ENCODE measurements at regions not wholly inside any gene's neighbourhood (a gene's known extent, or its start where the extent isn't known, plus 50 kb on each side); places are given as distances from the start of the nearest gene placed in this dataset.

DNA sequence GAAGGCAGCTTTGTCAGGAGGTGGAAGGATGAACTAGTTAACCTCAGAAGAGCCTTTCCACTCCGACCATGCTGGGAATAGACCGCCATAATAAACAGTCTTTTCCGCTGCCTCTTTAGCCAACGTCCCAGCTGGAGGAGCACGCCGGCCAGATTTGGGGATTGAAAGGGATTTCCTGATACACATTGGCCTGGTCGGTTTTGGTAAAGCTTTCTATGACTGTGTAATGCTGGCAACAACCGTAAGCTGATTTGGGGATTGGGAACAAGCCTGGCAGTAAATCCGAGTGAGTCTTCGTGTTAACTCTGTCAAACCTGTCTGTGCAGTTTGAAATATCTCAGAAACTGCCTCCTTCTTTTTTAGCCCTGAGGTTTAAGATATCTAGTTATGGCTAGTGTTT is 87.0 kb downstream of the DAD1 start:
- Histone ChIP-seq H3K36me3 (replicated peaks in 1 of 2) (no peaks in the 10 kb centered on the region), H3K27ac (no peak overlapping the region), H3K4me1 (replicated peaks in 1 of 2) (no peaks in the 10 kb centered on the region), H3K27me3 (no peaks in the 10 kb centered on the region), H3K9me3 (replicated peaks in 1 of 3) (no peaks in the 10 kb centered on the region), H3K4me3 (no peak overlapping the region)
- 76 to 87% (median 80%) methylated on average over 8 to 10 of the region's 10 CpGs for WGBS, 4 donors
- no peak for DNase-seq
- intact Hi-C loops (cut with DNase I): no loop called here
- TF ChIP-seq, protein P1, sequence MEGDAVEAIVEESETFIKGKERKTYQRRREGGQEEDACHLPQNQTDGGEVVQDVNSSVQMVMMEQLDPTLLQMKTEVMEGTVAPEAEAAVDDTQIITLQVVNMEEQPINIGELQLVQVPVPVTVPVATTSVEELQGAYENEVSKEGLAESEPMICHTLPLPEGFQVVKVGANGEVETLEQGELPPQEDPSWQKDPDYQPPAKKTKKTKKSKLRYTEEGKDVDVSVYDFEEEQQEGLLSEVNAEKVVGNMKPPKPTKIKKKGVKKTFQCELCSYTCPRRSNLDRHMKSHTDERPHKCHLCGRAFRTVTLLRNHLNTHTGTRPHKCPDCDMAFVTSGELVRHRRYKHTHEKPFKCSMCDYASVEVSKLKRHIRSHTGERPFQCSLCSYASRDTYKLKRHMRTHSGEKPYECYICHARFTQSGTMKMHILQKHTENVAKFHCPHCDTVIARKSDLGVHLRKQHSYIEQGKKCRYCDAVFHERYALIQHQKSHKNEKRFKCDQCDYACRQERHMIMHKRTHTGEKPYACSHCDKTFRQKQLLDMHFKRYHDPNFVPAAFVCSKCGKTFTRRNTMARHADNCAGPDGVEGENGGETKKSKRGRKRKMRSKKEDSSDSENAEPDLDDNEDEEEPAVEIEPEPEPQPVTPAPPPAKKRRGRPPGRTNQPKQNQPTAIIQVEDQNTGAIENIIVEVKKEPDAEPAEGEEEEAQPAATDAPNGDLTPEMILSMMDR (IDR thresholded peaks at IDR 0.05): no peak
- no peak for TF ChIP-seq POLR2A (IDR thresholded peaks at IDR 0.05)

DNA sequence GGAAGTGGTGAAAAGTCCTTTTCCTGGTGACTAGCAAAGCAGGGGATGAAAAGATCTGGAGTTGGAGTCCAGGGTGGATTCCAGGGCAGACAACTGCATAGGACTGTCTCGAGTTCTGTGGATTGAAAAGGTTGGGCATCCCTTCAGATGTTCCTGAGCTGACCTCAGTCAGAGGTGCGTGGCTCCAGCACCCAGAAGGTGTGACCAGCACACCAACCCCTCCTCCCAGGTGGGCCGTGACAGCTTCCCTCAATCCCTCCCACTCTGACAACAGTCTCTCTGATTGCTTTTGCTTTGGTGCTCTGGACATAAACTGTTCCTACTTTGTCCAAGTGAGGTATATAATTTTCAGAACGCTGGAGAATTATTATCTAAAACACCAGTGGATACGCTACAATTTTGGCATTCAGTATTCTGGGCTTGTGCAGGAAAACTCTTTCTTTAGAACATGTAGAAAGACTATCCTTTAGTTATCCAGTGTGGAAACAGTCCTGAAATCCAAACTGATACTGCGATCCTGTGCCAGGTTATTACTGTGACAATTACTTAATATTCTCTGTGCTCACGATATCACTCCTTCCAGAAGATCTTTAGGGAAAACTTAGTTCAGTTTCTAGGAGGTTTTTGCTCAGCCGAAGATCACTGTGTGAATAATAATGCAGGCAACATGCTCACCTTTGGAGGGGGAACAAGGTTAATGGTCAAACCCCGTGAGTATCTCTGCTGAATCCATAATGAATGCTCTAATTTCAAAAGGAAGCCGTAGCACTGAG is 87.9 kb downstream of the DAD1 start:
- DNase-seq: no peak
- no peak overlapping the region for H3K27ac ChIP-seq
- H3K4me3 ChIP-seq: no peak overlapping the region

DNA sequence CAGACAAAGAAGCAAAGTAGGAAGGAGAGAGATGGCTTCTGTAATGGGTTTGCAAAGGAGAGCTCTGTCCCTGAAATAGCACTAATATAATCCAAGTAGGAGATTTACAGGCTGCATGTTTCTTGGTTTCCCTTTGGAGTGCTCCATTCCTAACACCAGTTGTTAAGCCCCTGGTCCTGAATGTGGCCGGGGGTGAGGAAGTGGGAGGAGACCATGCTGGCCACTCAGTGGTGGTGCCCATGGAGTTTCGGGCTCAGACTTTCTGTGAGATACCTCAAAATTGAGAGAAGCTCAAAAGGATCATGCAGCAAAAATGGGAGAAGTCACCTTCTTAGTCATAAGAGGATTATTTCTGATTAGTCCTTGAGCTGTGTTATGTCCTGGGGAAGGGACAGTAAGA is 88.5 kb downstream of the DAD1 start:
- WGBS, 4 donors: 77 to 85% (median 82%) methylated on average over 2 of the region's 2 CpGs
- no peaks in the 10 kb centered on the region for H3K4me1 ChIP-seq (replicated peaks in 1 of 2)
- no peaks in the 10 kb centered on the region for H3K9me3 ChIP-seq (replicated peaks in 1 of 3)
- no peak for DNase-seq
- H3K27ac ChIP-seq: no peak overlapping the region
- no peaks in the 10 kb centered on the region for H3K27me3 ChIP-seq
- intact Hi-C loops (cut with DNase I): no loop called here
- TF ChIP-seq, protein P1 (IDR thresholded peaks at IDR 0.05): no peak
- no peak for TF ChIP-seq POLR2A (IDR thresholded peaks at IDR 0.05)
- no peaks in the 10 kb centered on the region for H3K36me3 ChIP-seq (replicated peaks in 1 of 2)
- H3K4me3 ChIP-seq: no peak overlapping the region

More for the DNA sequence above, 87.9 kb downstream of the DAD1 start:
- 76 to 86% (median 78%) methylated on average over 10 of the region's 10 CpGs for WGBS, 4 donors
- intact Hi-C loops (cut with DNase I): no loop called here
- TF ChIP-seq, protein P1 (IDR thresholded peaks at IDR 0.05): no peak
- no peak for TF ChIP-seq POLR2A (IDR thresholded peaks at IDR 0.05)
- no peaks in the 10 kb centered on the region for H3K4me1 ChIP-seq (replicated peaks in 1 of 2)
- no peaks in the 10 kb centered on the region for H3K36me3 ChIP-seq (replicated peaks in 1 of 2)
- H3K27me3 ChIP-seq: no peaks in the 10 kb centered on the region
- no peaks in the 10 kb centered on the region for H3K9me3 ChIP-seq (replicated peaks in 1 of 3)

DNA sequence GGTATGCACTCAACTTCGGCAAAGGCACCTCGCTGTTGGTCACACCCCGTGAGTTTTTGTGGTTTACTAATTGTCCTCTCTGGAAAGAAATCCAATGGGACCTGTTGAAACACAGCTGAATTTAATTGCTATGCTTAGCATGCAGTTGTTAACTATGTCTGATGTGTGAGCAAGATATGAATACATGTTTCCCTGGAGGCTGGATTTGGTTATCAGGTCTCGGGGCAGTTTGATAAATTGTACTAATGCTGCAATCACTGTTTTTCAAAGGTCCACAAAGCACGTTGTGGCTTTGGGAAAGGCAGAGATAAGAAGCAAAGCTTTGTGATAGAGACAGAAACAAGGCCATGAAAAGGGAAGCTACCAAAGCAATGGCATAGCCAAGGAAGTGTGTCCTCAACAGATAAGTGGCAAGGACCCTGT is 91.3 kb downstream of the DAD1 start:
- intact Hi-C loops (cut with DNase I): no loop called here
- H3K36me3 ChIP-seq (replicated peaks in 1 of 2): no peaks in the 10 kb centered on the region
- H3K9me3 ChIP-seq (replicated peaks in 1 of 3): no peaks in the 10 kb centered on the region
- no peaks in the 10 kb centered on the region for H3K4me1 ChIP-seq (replicated peaks in 1 of 2)
- no peak overlapping the region for H3K27ac ChIP-seq
- H3K4me3 ChIP-seq: no peak overlapping the region
- 57 to 68% (median 62%) methylated on average over 5 of the region's 5 CpGs for WGBS, 4 donors
- no peak for TF ChIP-seq POLR2A (IDR thresholded peaks at IDR 0.05)
- TF ChIP-seq, protein P1 (IDR thresholded peaks at IDR 0.05): no peak
- H3K27me3 ChIP-seq: no peaks in the 10 kb centered on the region
- no peak for DNase-seq

Data from adrenal gland (tissue), 9 donors.